Uterus (tissue), 3 donors: ENCODE measurements at regions not wholly inside any gene's neighbourhood (a gene's known extent, or its start where the extent isn't known, plus 50 kb on each side); places are given as distances from the start of the nearest gene placed in this dataset.

Source experiments
- DNase-seq, 2 donors: peaks; one replicate each; pipeline ENCODE4 v3.0.0-alpha.2; 2019 to 2020
- H3K27ac ChIP-seq, 2 donors: fragments of 200-600 bp; sonication (generic); 1 replicate in 1 of 2; 2 replicates in 1 of 2; pipeline ENCODE4 v1.5.1; 2016 to 2018
- H3K27me3 ChIP-seq, 2 donors: fragments of 200-600 bp; sonication (generic); one replicate each; pipeline ENCODE4 v1.5.1; 2018 to 2019; ENCODE audit warnings: control low read depth in 1 of 2
- H3K36me3 ChIP-seq, 2 donors: fragments of 200-600 bp; sonication (generic); one replicate each; pipeline ENCODE4 v1.5.1; 2019; ENCODE audit warnings: control low read depth in 1 of 2
- H3K4me1 ChIP-seq, 2 donors: fragments of 200-600 bp; sonication (generic); one replicate each; pipeline ENCODE4 v1.5.1; 2018 to 2019; ENCODE audit warnings: control low read depth in 1 of 2
- H3K4me3 ChIP-seq, 2 donors: fragments of 200-600 bp; sonication (generic); 1 replicate in 1 of 2; 2 replicates in 1 of 2; pipeline ENCODE4 v1.5.1; 2018 to 2019; ENCODE audit warnings: mild to moderate bottlenecking in 1 of 2
- H3K9me3 ChIP-seq, 2 donors: fragments of 200-600 bp; sonication (generic); one replicate each; pipeline ENCODE4 v1.5.1; 2019; ENCODE audit warnings: control low read depth in 1 of 2
- POLR2A ChIP-seq, 2 donors: fragments of 450-650 bp; IDR thresholded peaks; one replicate each; pipeline ENCODE4 v1.6.1; 2016; ENCODE audit warnings: antibody characterized with exemption in 2 of 2, mild to moderate bottlenecking in 1 of 2, moderate library complexity in 1 of 2
- intact Hi-C: fragments of 100-400 bp; cut with DNase I; formaldehyde crosslinking; loops from one replicate; pipeline ENCODE4 v1.15.1; 2023; ENCODE audit warnings: low total_unique reads
- TF ChIP-seq, protein P1 (sequence below), 4 experiments: fragments of 200-600 bp in 2 of 4; fragments of 450-650 bp in 2 of 4; sonication (generic) in 2 of 4; IDR thresholded peaks; one replicate each; pipeline ENCODE4 v1.5.1; 2016 to 2019; ENCODE audit warnings: antibody characterized with exemption in 4 of 4, mild to moderate bottlenecking in 2 of 4, moderate library complexity in 1 of 4
- donor health status: DM: yes; HTN: yes; CAD: no.

- no peak overlapping the region for H3K4me3 ChIP-seq
- no peaks in the 10 kb centered on the region for H3K9me3 ChIP-seq
- no peak for DNase-seq
- no peak for TF ChIP-seq POLR2A (IDR thresholded peaks at IDR 0.05)
- TF ChIP-seq, protein P1, sequence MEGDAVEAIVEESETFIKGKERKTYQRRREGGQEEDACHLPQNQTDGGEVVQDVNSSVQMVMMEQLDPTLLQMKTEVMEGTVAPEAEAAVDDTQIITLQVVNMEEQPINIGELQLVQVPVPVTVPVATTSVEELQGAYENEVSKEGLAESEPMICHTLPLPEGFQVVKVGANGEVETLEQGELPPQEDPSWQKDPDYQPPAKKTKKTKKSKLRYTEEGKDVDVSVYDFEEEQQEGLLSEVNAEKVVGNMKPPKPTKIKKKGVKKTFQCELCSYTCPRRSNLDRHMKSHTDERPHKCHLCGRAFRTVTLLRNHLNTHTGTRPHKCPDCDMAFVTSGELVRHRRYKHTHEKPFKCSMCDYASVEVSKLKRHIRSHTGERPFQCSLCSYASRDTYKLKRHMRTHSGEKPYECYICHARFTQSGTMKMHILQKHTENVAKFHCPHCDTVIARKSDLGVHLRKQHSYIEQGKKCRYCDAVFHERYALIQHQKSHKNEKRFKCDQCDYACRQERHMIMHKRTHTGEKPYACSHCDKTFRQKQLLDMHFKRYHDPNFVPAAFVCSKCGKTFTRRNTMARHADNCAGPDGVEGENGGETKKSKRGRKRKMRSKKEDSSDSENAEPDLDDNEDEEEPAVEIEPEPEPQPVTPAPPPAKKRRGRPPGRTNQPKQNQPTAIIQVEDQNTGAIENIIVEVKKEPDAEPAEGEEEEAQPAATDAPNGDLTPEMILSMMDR (IDR thresholded peaks at IDR 0.05), result no peak
- no peak overlapping the region for H3K27ac ChIP-seq
- H3K27me3 ChIP-seq, result no peaks in the 10 kb centered on the region
- H3K4me1 ChIP-seq, result no peaks in the 10 kb centered on the region
- no peaks in the 10 kb centered on the region for H3K36me3 ChIP-seq
- intact Hi-C loops, result no loop called here
Measured at GRCh38 chr9:11973511-11973910, 719.7 kb upstream of the TYRP1 start.

DNA sequence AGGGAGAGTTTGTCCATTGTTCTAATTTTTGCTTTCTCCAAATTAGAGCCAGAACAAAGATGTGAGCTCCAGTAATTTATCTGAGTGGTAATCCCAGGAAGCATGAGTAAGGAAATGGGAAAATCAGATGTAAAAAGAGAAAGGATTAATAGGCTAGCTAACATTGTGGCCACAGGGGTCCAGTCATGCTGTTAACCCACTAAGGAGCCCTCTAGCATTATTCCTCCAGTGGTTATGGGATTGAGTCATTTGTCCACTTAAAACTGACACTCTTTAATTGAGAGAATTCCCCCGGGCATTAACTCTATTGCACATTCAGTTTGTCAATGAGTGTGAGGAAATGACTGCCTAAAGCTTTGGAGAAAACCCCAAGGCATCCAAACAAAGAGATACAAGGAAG is 700.3 kb upstream of the TYRP1 start:
- DNase-seq, result no peak
- no peaks in the 10 kb centered on the region for H3K36me3 ChIP-seq
- no peak overlapping the region for H3K4me3 ChIP-seq
- H3K27ac ChIP-seq, result no peak overlapping the region
- intact Hi-C loops, result no loop called here
- no peaks in the 10 kb centered on the region for H3K9me3 ChIP-seq
- TF ChIP-seq, protein P1 (IDR thresholded peaks at IDR 0.05), result no peak
- TF ChIP-seq POLR2A (IDR thresholded peaks at IDR 0.05), result no peak
- H3K4me1 ChIP-seq, result no peaks in the 10 kb centered on the region
- H3K27me3 ChIP-seq, result no peaks in the 10 kb centered on the region

DNA sequence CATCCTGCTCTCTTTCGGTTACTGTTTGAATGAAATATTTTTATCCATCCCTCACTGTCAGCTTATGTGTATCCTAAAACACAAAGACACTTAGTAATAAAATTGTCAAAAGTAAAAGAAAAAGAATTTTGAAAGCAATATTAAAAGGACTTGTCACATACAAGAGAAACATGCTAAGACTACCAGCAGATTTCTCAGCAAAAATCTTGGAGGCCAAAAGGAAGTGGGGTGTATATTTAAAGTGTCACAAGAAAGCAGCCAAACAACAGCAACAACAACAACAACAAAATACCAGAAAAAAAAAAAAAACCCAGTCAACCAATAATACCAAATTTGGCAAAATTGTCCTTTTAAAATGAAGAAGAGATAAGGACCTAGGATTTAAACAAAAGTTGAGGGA is 678.7 kb upstream of the TYRP1 start:
- H3K9me3 ChIP-seq, result peaks cover 0 to 3% of the 10 kb centered on the region in 2 donors

GRCh38 chr9:12054235-12054634 is 639.0 kb upstream of the TYRP1 start:
- H3K36me3 ChIP-seq, result no peaks in the 10 kb centered on the region
- no peaks in the 10 kb centered on the region for H3K9me3 ChIP-seq
- intact Hi-C loops, result no loop called here
- no peaks in the 10 kb centered on the region for H3K27me3 ChIP-seq
- H3K27ac ChIP-seq, result no peak overlapping the region
- H3K4me1 ChIP-seq, result no peaks in the 10 kb centered on the region
- no peak overlapping the region for H3K4me3 ChIP-seq
- DNase-seq, result no peak
- TF ChIP-seq POLR2A (IDR thresholded peaks at IDR 0.05), result no peak
- TF ChIP-seq, protein P1 (IDR thresholded peaks at IDR 0.05), result no peak

More for the DNA sequence above, 678.7 kb upstream of the TYRP1 start:
- no peak for TF ChIP-seq POLR2A (IDR thresholded peaks at IDR 0.05)
- TF ChIP-seq, protein P1 (IDR thresholded peaks at IDR 0.05), result no peak
- no peak overlapping the region for H3K27ac ChIP-seq
- intact Hi-C loops, result no loop called here
- no peaks in the 10 kb centered on the region for H3K4me1 ChIP-seq
- no peaks in the 10 kb centered on the region for H3K27me3 ChIP-seq
- no peaks in the 10 kb centered on the region for H3K36me3 ChIP-seq
- H3K4me3 ChIP-seq, result no peak overlapping the region
- no peak for DNase-seq

- Histone ChIP-seq H3K27me3 (no peaks in the 10 kb centered on the region), H3K36me3 (no peaks in the 10 kb centered on the region), H3K9me3 (no peaks in the 10 kb centered on the region), H3K4me1 (no peaks in the 10 kb centered on the region), H3K27ac (no peak overlapping the region), H3K4me3 (no peak overlapping the region)
- intact Hi-C loops, result no loop called here
- no peak for TF ChIP-seq POLR2A (IDR thresholded peaks at IDR 0.05)
- TF ChIP-seq, protein P1 (IDR thresholded peaks at IDR 0.05), result no peak
- DNase-seq, result no peak
Measured at GRCh38 chr9:12056874-12057273, 636.3 kb upstream of the TYRP1 start.
